ENCODE measurements at regions not wholly inside any gene's neighbourhood (a gene's known extent, or its start where the extent isn't known, plus 50 kb on each side); places are given as distances from the start of the nearest gene placed in this dataset.

GRCh38 chr10:4409319-4409718 is 416.7 kb upstream of the AKR1E2 start:
- CTCF ChIA-PET = no interaction called here
- POLR2A ChIA-PET = no interaction called here
- H3K4me1 ChIP-seq (ENCODE audit: control insufficient read depth, insufficient read depth, low read length) = no peaks in the 10 kb centered on the region
- no peak overlapping the region for H3K4me3 ChIP-seq (ENCODE audit: low read depth, low read length)
- no peaks in the 10 kb centered on the region for H3K36me3 ChIP-seq (ENCODE audit: control insufficient read depth in 2 of 2, insufficient read depth in 1 of 2, low read length in 2 of 2)
- no peaks in the 10 kb centered on the region for H3K9me3 ChIP-seq (ENCODE audit: control insufficient read depth, insufficient read depth, low read depth, low read length)
- H3K27ac ChIP-seq (ENCODE audit: extremely low read depth, low read depth, low read length) = no peak overlapping the region
- TF ChIP-seq ZNF555 (tag by site-specific recombination; conservative IDR thresholded peaks at IDR 0.05) = no peak
- TF ChIP-seq ZNF214 (tag by site-specific recombination; IDR thresholded peaks at IDR 0.05; ENCODE audit: borderline replicate concordance) = no peak
- TF ChIP-seq KLF8 (tag by site-specific recombination; IDR thresholded peaks at IDR 0.05) = no peak
- no peak for TF ChIP-seq ZNF664 (tag by site-specific recombination; IDR thresholded peaks at IDR 0.05)
- no peak for TF ChIP-seq ZNF416 (tag by site-specific recombination; IDR thresholded peaks at IDR 0.05)
- no peak for TF ChIP-seq ZFHX2 (tag by site-specific recombination; conservative IDR thresholded peaks at IDR 0.05)
- no peak for TF ChIP-seq PATZ1 (tag by site-specific recombination; IDR thresholded peaks at IDR 0.05)
- TF ChIP-seq SALL2 (tag by site-specific recombination; IDR thresholded peaks at IDR 0.05; ENCODE audit: borderline replicate concordance) = no peak
- TF ChIP-seq SP2 (tag by site-specific recombination; IDR thresholded peaks at IDR 0.05) = no peak
- no peak for TF ChIP-seq TSHZ1 (tag by site-specific recombination; IDR thresholded peaks at IDR 0.05; ENCODE audit: borderline replicate concordance)
- no peak for TF ChIP-seq ZNF311 (tag by site-specific recombination; IDR thresholded peaks at IDR 0.05; ENCODE audit: borderline replicate concordance)
- no peak for TF ChIP-seq SCRT2 (tag by site-specific recombination; IDR thresholded peaks at IDR 0.05)
- no peak for TF ChIP-seq ZNF280D (tag by site-specific recombination; IDR thresholded peaks at IDR 0.05)

- H3K4me1 ChIP-seq (ENCODE audit: control insufficient read depth, insufficient read depth, low read length) = no peaks in the 10 kb centered on the region
- H3K27ac ChIP-seq (ENCODE audit: extremely low read depth, low read depth, low read length) = no peak overlapping the region
- ChIA-PET POLR2A (no interaction called here), CTCF (no interaction called here)
- no peaks in the 10 kb centered on the region for H3K9me3 ChIP-seq (ENCODE audit: control insufficient read depth, insufficient read depth, low read depth, low read length)
- no peak overlapping the region for H3K4me3 ChIP-seq (ENCODE audit: low read depth, low read length)
- H3K36me3 ChIP-seq (ENCODE audit: control insufficient read depth in 2 of 2, insufficient read depth in 1 of 2, low read length in 2 of 2) = no peaks in the 10 kb centered on the region
- TF ChIP-seq ZNF791 (tag by site-specific recombination; IDR thresholded peaks at IDR 0.05) (no peak), ZNF518A (tag by site-specific recombination; conservative IDR thresholded peaks at IDR 0.05; ENCODE audit: low read depth) (0 out of 2 replicates have a peak, but pooled peaks have one; percentile 44), GLIS1 (tag by site-specific recombination; IDR thresholded peaks at IDR 0.05) (no peak), GLI2 (tag by site-specific recombination; IDR thresholded peaks at IDR 0.05; ENCODE audit: borderline replicate concordance, low read depth) (no peak), ZNF843 (tag by site-specific recombination; IDR thresholded peaks at IDR 0.05) (no peak), SCRT2 (tag by site-specific recombination; IDR thresholded peaks at IDR 0.05) (no peak), ZNF248 (tag by site-specific recombination; IDR thresholded peaks at IDR 0.05) (no peak), ZNF623 (tag by site-specific recombination; IDR thresholded peaks at IDR 0.05) (no peak), MYNN (tag by site-specific recombination; IDR thresholded peaks at IDR 0.05; ENCODE audit: borderline replicate concordance) (no peak)
Measured at GRCh38 chr10:4407783-4408182, 418.2 kb upstream of the AKR1E2 start.
